ENCODE measurements at regions not wholly inside any gene's neighbourhood (a gene's known extent, or its start where the extent isn't known, plus 50 kb on each side); places are given as distances from the start of the nearest gene placed in this dataset.

- Histone ChIP-seq H3K79me2 (ENCODE audit: control insufficient read depth, insufficient read depth, low read length) (no peaks in the 10 kb centered on the region), H3K9me3 (replicated peaks; ENCODE audit: control insufficient read depth, insufficient read depth, low read length) (no peaks in the 10 kb centered on the region), H3K4me3 (no peak overlapping the region), H2AFZ (ENCODE audit: control insufficient read depth, low read depth, low read length) (no peak overlapping the region), H3K36me3 (ENCODE audit: control insufficient read depth in 2 of 2, insufficient read depth in 2 of 2, low read length in 1 of 2) (no peaks in the 10 kb centered on the region), H3K27me3 (replicated peaks in 1 of 2; ENCODE audit: control insufficient read depth in 2 of 2, insufficient read depth in 2 of 2, low read length in 1 of 2) (0 out of 4 replicates have a peak, but pooled peaks cover 0 to 2% of the 10 kb centered on the region in 2 experiments), H3K4me1 (ENCODE audit: control insufficient read depth, insufficient read depth, low read length) (no peaks in the 10 kb centered on the region; the same call in 1 of the 2 replicates), H3K27ac (ENCODE audit: control insufficient read depth, insufficient read depth) (no peak overlapping the region), H4K20me1 (ENCODE audit: control insufficient read depth, insufficient read depth) (no peaks in the 10 kb centered on the region), H3K4me2 (ENCODE audit: control insufficient read depth, insufficient read depth) (no peak overlapping the region), H3K9ac (ENCODE audit: control insufficient read depth, insufficient read depth, low read length) (no peak overlapping the region)
- RAD21 ChIA-PET (ENCODE audit: unreplicated experiment): interaction anchor here (1.2 to 1.3 kb wide), 2 partner anchors 27 to 72 kb away, joined by 4 read pairs; no protein-coding TSS in a partner anchor
- in situ Hi-C loops (cut with MboI) (no loop called here), intact Hi-C loops (cut with micrococcal nuclease; ENCODE audit: unreplicated experiment) (loop anchor here (5.0 kb wide), 1 partner anchor 151 kb away; no protein-coding TSS in a partner anchor)
- WGBS (ENCODE audit: insufficient coverage, insufficient replicate concordance, low lambda C conversion rate, missing lambda C conversion rate): 16% methylated on average over 7 of the region's 7 CpGs
- TF ChIP-seq TCF7 (IDR thresholded peaks at IDR 0.05; ENCODE audit: borderline replicate concordance) (0 out of 2 replicates have a peak, but pooled peaks have one; percentile 29), GATAD2B (conservative IDR thresholded peaks at IDR 0.05; ENCODE audit: low read depth) (no peak), RUNX3 (IDR thresholded peaks at IDR 0.05; ENCODE audit: low read length) (peak; percentile 65), ATF2 (IDR thresholded peaks at IDR 0.05; ENCODE audit: low read length) (peak; percentile 24; the same call in 1 of the 2 replicates), ZSCAN29 (IDR thresholded peaks at IDR 0.05) (no peak), RFX5 (IDR thresholded peaks at IDR 0.05; ENCODE audit: low read depth, low read length) (no peak), MTA2 (IDR thresholded peaks at IDR 0.05; ENCODE audit: low read depth) (no peak), ATF7 (IDR thresholded peaks at IDR 0.05; ENCODE audit: low read depth) (no peak), STAT1 (conservative IDR thresholded peaks at IDR 0.05) (no peak), IKZF1 (conservative IDR thresholded peaks at IDR 0.05) (0 out of 2 replicates have a peak, but pooled peaks have one; percentile 22), EP300 (IDR thresholded peaks at IDR 0.05; ENCODE audit: borderline replicate concordance in 1 of 2, control insufficient read depth in 1 of 2, low read depth in 2 of 2, low read length in 2 of 2) (no peak), POU2F2 (IDR thresholded peaks at IDR 0.05; ENCODE audit: borderline replicate concordance, low read depth, low read length) (peak; percentile 43; the same call in 1 of the 3 replicates), NFYB (IDR thresholded peaks at IDR 0.05; ENCODE audit: insufficient read depth, low read depth, low read length) (peak; percentile 48; the same call in 1 of the 2 replicates), JUND (IDR thresholded peaks at IDR 0.05; ENCODE audit: low read depth, low read length) (no peak), BMI1 (IDR thresholded peaks at IDR 0.05; ENCODE audit: borderline replicate concordance) (no peak)
- POLR2A ChIA-PET: no interaction called here
- SMC1A ChIA-PET (ENCODE audit: uncharacterized antibody, unreplicated experiment): interaction anchor here (0.7 to 1.3 kb wide), 3 partner anchors 19 to 150 kb away, joined by 3 read pairs; no protein-coding TSS in a partner anchor
- peak; percentile 77 for ATAC-seq
- no peak for FAIRE-seq
- CTCF ChIA-PET: interaction anchor here (1.1 to 1.2 kb wide), 2 partner anchors 15 to 73 kb away, joined by 3 read pairs; no protein-coding TSS in a partner anchor
- DNase-seq (ENCODE audit: low read depth, low spot score): no peak
- BruUV-seq (replicated peaks): no TSS peak
These were observed 96.4 kb upstream of the RAB3GAP2 start for GRCh38 chr1:220368352-220369265.
